ENCODE measurements at regions not wholly inside any gene's neighbourhood (a gene's known extent, or its start where the extent isn't known, plus 50 kb on each side); places are given as distances from the start of the nearest gene placed in this dataset.

- TF ChIP-seq CTCF (IDR thresholded peaks at IDR 0.05) (no peak), POLR2A (IDR thresholded peaks at IDR 0.05) (no peak)
These were observed 897.1 kb downstream of the TFAP2A start for GRCh38 chr6:9517806-9518205.
